Activated CD4-positive, alpha-beta T cell treated with anti-CD3 and anti-CD28 coated beads for 36 hours (primary cell): ENCODE measurements at regions not wholly inside any gene's neighbourhood (a gene's known extent, or its start where the extent isn't known, plus 50 kb on each side); places are given as distances from the start of the nearest gene placed in this dataset.

Experiments used
- ATAC-seq: fragments of 200-7000 bp; cut with Tn5 transposase; one replicate; pipeline ENCODE4 v1.10.0; 2021; ENCODE audit warnings: mild to moderate bottlenecking, moderate library complexity
- CTCF ChIA-PET: fragments of 350-600 bp; sonication (Branson Sonifier 250); formaldehyde crosslinking; loops from one replicate; lab custom pipeline; 2021; ENCODE audit warnings: antibody characterized with exemption; lab: Charles Lee
- POLR2A ChIA-PET: fragments of 350-600 bp; sonication (Branson Sonifier 250); formaldehyde crosslinking; loops from one replicate; lab custom pipeline; 2021; ENCODE audit warnings: antibody characterized with exemption, inconsistent platforms; lab: Charles Lee
- DNase-seq: peaks from one replicate; pipeline ENCODE4 v3.0.0-alpha.2; 2020
- H3K27ac Mint-ChIP-seq: one replicate; pipeline ENCODE4 v1.8.0; 2021; ENCODE audit warnings: mixed read lengths
- H3K27me3 Mint-ChIP-seq: one replicate; pipeline ENCODE4 v1.8.0; 2021; ENCODE audit warnings: mixed read lengths
- H3K36me3 Mint-ChIP-seq: one replicate; pipeline ENCODE4 v1.8.0; 2021; ENCODE audit warnings: low read depth, mixed read lengths
- H3K4me1 Mint-ChIP-seq: one replicate; pipeline ENCODE4 v1.8.0; 2021; ENCODE audit warnings: mixed read lengths
- H3K4me3 Mint-ChIP-seq: one replicate; pipeline ENCODE4 v1.8.0; 2021; ENCODE audit warnings: mild to moderate bottlenecking, moderate library complexity, mixed read lengths
- H3K9me3 Mint-ChIP-seq: one replicate; pipeline ENCODE4 v1.8.0; 2021; ENCODE audit warnings: low read depth, mixed read lengths
- intact Hi-C, 2 experiments: fragments of 100-400 bp; cut with DNase I in 1 of 2; cut with micrococcal nuclease in 1 of 2; formaldehyde crosslinking; loops; one replicate each; pipeline versions ENCODE4 v1.14.2 to v1.15.1; 2022 to 2024; cut with DNase I, micrococcal nuclease

DNA sequence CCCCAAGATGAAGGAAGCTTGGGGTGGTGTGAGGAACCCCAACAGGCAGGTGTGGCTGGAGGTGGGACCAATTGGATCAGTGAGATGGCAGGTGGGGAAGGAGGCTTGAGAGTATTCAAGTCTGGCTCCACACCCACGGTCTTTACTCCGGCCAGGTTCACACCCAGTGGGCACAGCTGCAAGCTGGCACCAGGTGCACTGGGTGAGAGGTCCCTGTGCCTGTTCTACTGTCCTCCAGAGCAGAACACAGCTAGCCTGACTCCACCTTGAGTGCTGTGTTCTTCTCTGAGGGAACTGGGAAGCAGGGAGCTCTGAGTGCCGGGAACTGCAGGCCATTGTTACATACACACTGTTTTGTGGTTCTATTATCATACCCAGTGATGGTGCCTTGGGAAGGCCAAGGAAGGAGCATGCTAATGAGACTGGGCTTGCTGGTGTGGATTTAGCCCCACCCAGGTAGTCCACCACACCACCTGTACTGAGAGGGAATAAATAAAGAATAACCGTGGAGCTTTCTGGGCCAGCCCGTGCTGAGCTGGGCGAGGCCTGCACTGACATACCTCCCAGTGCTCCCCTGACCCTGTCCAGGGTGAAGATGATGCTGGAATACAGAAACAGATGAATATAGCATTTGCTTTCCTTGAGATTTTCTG is 93.4 kb downstream of the ABHD5 start:
- POLR2A ChIA-PET: no interaction called here
- CTCF ChIA-PET: interaction anchor here (0.7 kb wide), 1 partner anchor 48 kb away, joined by 4 read pairs; no protein-coding TSS in a partner anchor
- no peaks in the 10 kb centered on the region for H3K4me1 Mint-ChIP-seq
- intact Hi-C loops: no loop called here
- ATAC-seq (no peak), DNase-seq (no peak)
- no peaks in the 10 kb centered on the region for H3K9me3 Mint-ChIP-seq
- H3K4me3 Mint-ChIP-seq: no peak overlapping the region
- H3K36me3 Mint-ChIP-seq: no peaks in the 10 kb centered on the region
- H3K27me3 Mint-ChIP-seq: peaks cover 1% of the 10 kb centered on the region
- H3K27ac Mint-ChIP-seq: no peak overlapping the region

DNA sequence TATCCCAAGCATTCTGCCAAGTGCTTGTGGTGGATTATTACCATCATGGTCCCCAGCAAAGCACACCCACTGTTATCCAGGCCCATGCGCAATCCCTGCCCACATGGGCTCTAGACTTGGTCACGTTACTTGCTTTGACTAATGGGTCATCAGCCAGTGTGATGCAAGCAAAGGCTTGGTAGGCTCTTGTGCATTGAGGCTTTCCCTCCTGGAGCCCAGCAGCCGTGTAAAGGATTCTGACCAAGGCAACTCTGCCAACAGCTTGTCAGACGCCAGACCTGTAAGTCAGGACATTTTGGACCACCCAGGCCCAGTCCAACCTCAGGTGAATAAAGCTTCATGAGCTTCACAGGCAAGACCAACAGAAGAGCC is 93.9 kb downstream of the ABHD5 start:
- DNase-seq: no peak
- H3K4me3 Mint-ChIP-seq: no peak overlapping the region
- ChIA-PET POLR2A (no interaction called here), CTCF (interaction anchor here (0.7 to 0.8 kb wide), 2 partner anchors 9 to 48 kb away, joined by 4 read pairs; no protein-coding TSS in a partner anchor)
- no peaks in the 10 kb centered on the region for H3K36me3 Mint-ChIP-seq
- no peak overlapping the region for H3K27ac Mint-ChIP-seq
- intact Hi-C loops: no loop called here
- H3K4me1 Mint-ChIP-seq: no peaks in the 10 kb centered on the region
- peaks cover 3% of the 10 kb centered on the region for H3K27me3 Mint-ChIP-seq
- ATAC-seq: no peak
- no peaks in the 10 kb centered on the region for H3K9me3 Mint-ChIP-seq

DNA sequence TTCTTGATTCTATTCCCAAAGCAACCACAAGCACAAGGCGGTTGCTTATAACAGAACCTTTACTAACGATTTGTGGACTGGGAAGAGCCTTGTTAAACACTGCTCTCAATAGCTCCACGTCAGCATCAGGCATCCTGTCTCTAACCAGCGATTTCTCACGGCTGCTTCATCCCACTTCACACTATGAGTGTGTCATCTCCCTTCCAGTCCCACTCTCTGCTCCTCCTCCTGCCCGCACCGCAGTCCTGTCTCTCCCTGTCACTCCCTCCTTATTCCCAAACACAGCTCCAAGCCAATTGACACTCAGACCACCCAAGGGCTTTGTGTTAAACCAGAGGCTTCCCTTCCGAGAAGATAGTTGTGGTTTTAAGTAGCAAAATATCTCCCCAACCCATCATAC is 94.8 kb downstream of the ABHD5 start:
- CTCF ChIA-PET: interaction anchor here (0.8 kb wide), 1 partner anchor 10 kb away, joined by 4 read pairs; no protein-coding TSS in a partner anchor

DNA sequence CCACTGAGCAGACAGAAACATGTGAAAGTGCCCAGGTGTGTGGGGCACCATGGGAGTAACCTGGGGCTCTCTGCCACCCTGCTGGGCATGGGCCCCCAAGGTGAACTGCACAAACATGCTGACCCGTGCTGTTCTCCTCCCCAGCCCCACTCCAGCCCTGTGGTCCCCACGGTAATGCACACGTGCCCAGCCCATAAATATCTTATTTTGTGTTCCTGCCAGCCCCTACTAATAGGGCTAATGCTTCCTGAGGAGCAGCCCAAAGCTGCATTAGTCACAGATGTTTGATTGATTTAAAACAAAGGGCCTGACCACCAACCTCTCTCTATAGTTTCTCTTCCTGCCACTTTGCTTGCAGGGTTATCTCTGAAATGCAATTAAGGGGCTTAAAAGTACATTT is 95.4 kb downstream of the ABHD5 start:
- no peaks in the 10 kb centered on the region for H3K36me3 Mint-ChIP-seq
- peaks cover 7% of the 10 kb centered on the region for H3K27me3 Mint-ChIP-seq
- ChIA-PET POLR2A (no interaction called here), CTCF (no interaction called here)
- intact Hi-C loops: no loop called here
- no peak overlapping the region for H3K27ac Mint-ChIP-seq
- H3K4me3 Mint-ChIP-seq: no peak overlapping the region
- ATAC-seq: no peak
- no peak for DNase-seq
- H3K4me1 Mint-ChIP-seq: no peaks in the 10 kb centered on the region
- H3K9me3 Mint-ChIP-seq: no peaks in the 10 kb centered on the region

More for the DNA sequence above, 94.8 kb downstream of the ABHD5 start:
- Mint-ChIP-seq H3K4me1 (no peaks in the 10 kb centered on the region), H3K27ac (no peak overlapping the region), H3K36me3 (no peaks in the 10 kb centered on the region), H3K27me3 (peaks cover 7% of the 10 kb centered on the region), H3K4me3 (no peak overlapping the region), H3K9me3 (no peaks in the 10 kb centered on the region)
- POLR2A ChIA-PET: no interaction called here
- intact Hi-C loops: no loop called here
- ATAC-seq (no peak), DNase-seq (no peak)

DNA sequence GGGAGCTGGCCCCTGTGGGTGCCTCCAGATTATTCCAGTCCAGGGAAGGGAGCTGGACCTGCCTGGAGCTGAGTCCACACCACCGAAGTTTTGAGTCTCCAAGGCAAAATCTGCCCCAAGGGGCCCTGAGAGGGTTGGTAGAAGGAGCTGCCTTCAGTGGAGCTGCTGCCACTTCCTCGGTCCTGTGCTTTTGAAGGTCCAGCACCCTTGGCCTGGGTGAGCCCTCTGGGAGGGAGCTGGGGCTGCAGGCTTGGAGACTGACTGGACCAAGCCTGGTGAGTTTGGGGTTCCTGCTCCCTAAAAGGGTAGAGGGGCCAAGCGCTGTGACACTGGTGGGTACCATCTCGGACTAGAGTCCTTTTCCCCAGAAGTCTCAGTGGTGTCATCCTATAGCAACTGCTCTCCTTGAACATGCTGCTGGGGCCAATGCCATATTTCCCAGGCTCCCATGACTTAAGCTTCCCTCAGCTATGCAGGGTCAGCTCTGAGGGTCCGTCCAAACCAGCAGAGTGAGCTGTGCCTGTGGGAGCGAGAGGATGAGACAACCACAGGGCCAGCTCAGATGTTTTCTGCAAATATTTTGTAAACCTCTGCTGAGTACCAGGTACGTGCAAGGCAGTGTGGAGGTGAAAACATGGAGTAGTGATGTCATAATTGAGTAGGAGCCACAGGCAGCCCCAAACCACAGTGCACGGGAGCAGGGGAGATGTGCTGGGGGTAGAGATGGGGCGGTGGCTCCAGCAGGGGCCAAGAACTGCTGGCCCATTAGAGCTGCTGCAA is 96.0 kb downstream of the ABHD5 start:
- no peaks in the 10 kb centered on the region for H3K36me3 Mint-ChIP-seq
- no peaks in the 10 kb centered on the region for H3K9me3 Mint-ChIP-seq
- H3K27ac Mint-ChIP-seq: no peak overlapping the region
- no peak for DNase-seq
- H3K27me3 Mint-ChIP-seq: peaks cover 12% of the 10 kb centered on the region
- ATAC-seq: no peak
- no peaks in the 10 kb centered on the region for H3K4me1 Mint-ChIP-seq
- H3K4me3 Mint-ChIP-seq: no peak overlapping the region
- ChIA-PET CTCF (no interaction called here), POLR2A (no interaction called here)
- intact Hi-C loops: no loop called here

DNA sequence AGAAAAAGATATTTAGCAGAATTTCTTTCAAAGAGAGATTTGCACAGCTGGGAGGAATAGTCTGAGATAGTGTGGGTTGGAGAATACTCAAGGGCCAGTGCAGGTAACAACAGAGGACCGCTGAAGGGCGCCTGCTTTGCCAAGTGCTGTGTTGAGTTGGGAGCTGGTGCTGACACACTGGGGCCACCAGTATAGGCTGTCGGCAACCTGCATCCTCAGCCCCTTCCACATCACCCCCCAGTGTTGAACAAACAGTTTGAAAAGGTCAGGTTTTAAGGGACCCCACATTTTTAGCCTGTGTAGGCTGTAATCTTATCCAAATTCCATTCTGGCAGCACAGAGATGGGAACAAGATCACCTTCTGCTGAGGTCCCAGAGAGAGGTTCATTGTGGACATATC is 96.6 kb downstream of the ABHD5 start:
- DNase-seq (no peak), ATAC-seq (no peak)
- H3K9me3 Mint-ChIP-seq: no peaks in the 10 kb centered on the region
- H3K27me3 Mint-ChIP-seq: peaks cover 12% of the 10 kb centered on the region
- no peaks in the 10 kb centered on the region for H3K36me3 Mint-ChIP-seq
- intact Hi-C loops: no loop called here
- ChIA-PET CTCF (no interaction called here), POLR2A (no interaction called here)
- H3K4me1 Mint-ChIP-seq: no peaks in the 10 kb centered on the region
- no peak overlapping the region for H3K27ac Mint-ChIP-seq
- no peak overlapping the region for H3K4me3 Mint-ChIP-seq

DNA sequence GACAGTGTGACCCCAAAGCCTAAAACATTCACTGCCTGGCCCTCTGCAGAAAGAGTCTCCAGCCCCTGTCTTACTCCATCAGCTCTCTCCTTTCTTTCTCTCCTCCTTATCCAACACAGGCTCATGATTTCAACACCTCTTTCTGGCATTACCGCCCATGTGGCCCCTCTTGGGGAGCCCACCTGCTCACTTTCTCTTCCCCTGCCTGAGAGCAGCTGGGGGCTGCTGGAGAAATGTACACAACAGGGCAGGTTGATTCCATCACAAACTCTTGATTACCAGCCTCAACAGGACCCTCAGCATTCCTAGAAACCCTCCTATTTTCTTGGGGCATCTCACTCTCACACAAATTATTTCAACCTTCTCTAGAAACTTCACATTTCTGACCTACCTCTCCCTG is 98.3 kb downstream of the ABHD5 start:
- CTCF ChIA-PET: no interaction called here
- Mint-ChIP-seq H3K4me1 (no peaks in the 10 kb centered on the region), H3K9me3 (no peaks in the 10 kb centered on the region), H3K27me3 (peaks cover 12% of the 10 kb centered on the region), H3K27ac (no peak overlapping the region), H3K36me3 (no peaks in the 10 kb centered on the region), H3K4me3 (no peak overlapping the region)
- intact Hi-C loops: no loop called here
- ATAC-seq (no peak), DNase-seq (no peak)
- POLR2A ChIA-PET: no interaction called here

DNA sequence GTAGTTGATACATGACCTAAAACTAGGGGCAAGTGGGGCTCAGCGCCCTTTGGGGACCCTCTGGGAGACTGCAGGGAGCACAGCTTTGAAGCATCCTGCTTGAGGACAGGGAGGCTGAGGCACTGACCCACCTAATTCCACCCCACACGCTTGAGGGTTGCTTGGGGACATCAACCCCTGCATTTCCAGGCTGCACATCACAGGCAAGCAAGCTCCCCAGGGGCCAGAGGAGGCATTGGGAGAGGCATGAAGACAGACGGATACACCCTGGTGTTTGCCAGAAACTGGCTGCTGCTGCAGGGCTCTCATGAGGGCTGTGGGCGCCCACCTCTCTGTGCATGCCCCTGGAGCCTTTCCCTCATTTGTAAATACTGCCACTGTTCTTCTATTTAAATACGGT is 99.3 kb downstream of the ABHD5 start:
- Mint-ChIP-seq H3K36me3 (no peaks in the 10 kb centered on the region), H3K4me3 (no peak overlapping the region), H3K27ac (no peak overlapping the region), H3K4me1 (no peaks in the 10 kb centered on the region), H3K27me3 (peaks cover 12% of the 10 kb centered on the region), H3K9me3 (no peaks in the 10 kb centered on the region)
- DNase-seq (no peak), ATAC-seq (no peak)
- intact Hi-C loops: no loop called here
- CTCF ChIA-PET: no interaction called here
- POLR2A ChIA-PET: no interaction called here

DNA sequence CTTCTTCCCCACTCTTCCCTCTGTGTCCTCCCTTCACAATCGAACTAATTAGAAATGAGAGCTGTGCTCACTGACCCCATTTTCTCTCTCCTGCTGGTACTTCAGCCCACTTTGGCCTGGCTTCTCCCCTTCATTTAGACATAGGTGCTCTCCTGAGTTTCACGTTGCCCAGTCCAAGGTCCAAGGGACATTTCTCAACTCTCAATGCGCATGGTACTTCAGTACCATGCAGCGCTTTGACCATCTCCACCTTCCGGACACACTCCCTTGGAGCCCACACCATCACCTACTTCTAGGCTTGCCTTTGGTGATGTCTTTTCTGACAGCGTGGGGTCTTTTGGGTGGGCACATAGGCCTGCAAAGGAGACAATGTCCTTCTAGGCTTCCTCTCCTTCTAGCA is 99.7 kb downstream of the ABHD5 start:
- ChIA-PET CTCF (no interaction called here), POLR2A (no interaction called here)
- Mint-ChIP-seq H3K4me3 (no peak overlapping the region), H3K27me3 (peaks cover 12% of the 10 kb centered on the region), H3K9me3 (no peaks in the 10 kb centered on the region), H3K27ac (no peak overlapping the region), H3K36me3 (no peaks in the 10 kb centered on the region), H3K4me1 (no peaks in the 10 kb centered on the region)
- ATAC-seq (no peak), DNase-seq (no peak)
- intact Hi-C loops: no loop called here

DNA sequence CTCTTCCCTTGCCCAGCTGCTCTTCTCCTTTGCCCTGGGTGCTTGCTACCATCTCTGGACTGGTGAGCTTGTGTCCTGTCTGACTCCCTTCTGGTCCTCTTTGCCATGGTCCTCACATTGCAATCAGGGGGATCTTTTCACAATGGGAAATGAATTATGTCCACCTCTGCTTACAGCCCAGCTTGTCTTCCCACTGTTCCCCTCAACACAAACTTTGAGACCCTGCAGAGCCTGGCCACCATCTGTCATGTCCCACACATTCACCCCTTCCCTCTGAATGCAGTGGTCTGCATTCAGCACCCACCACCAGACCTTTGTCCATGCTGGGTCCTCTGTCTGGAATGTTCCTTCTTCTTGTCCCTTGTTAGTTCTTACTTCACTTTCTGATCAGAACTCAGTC is 100.5 kb downstream of the ABHD5 start:
- no peak overlapping the region for H3K27ac Mint-ChIP-seq
- H3K36me3 Mint-ChIP-seq: no peaks in the 10 kb centered on the region
- H3K27me3 Mint-ChIP-seq: peaks cover 12% of the 10 kb centered on the region
- DNase-seq (no peak), ATAC-seq (no peak)
- ChIA-PET CTCF (no interaction called here), POLR2A (no interaction called here)
- no peaks in the 10 kb centered on the region for H3K9me3 Mint-ChIP-seq
- no peaks in the 10 kb centered on the region for H3K4me1 Mint-ChIP-seq
- intact Hi-C loops: no loop called here
- H3K4me3 Mint-ChIP-seq: no peak overlapping the region

DNA sequence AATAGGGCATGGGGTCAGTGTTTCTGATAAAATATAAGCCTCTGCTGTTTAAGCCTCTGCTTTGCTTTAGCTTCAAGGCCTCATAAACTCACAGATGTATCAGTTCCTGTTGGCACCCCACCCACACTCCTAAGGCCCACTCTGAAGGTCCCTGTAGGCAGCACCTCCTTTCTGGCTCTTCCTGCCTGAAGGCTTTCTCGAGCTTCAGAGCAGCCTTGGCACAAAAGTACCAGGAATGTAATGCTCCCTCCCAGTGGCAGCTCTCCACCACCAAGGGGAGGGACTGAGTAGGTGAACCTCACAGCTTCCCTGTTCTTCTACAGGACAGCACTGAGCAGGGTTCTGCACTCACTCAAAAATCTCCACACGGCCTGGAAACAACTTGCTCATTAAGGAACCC is 102.2 kb downstream of the ABHD5 start:
- POLR2A ChIA-PET: no interaction called here
- Mint-ChIP-seq H3K27me3 (peaks cover 12% of the 10 kb centered on the region), H3K9me3 (no peaks in the 10 kb centered on the region), H3K4me1 (no peaks in the 10 kb centered on the region), H3K4me3 (no peak overlapping the region), H3K27ac (no peak overlapping the region), H3K36me3 (no peaks in the 10 kb centered on the region)
- DNase-seq (no peak), ATAC-seq (no peak)
- intact Hi-C loops: no loop called here
- CTCF ChIA-PET: no interaction called here

DNA sequence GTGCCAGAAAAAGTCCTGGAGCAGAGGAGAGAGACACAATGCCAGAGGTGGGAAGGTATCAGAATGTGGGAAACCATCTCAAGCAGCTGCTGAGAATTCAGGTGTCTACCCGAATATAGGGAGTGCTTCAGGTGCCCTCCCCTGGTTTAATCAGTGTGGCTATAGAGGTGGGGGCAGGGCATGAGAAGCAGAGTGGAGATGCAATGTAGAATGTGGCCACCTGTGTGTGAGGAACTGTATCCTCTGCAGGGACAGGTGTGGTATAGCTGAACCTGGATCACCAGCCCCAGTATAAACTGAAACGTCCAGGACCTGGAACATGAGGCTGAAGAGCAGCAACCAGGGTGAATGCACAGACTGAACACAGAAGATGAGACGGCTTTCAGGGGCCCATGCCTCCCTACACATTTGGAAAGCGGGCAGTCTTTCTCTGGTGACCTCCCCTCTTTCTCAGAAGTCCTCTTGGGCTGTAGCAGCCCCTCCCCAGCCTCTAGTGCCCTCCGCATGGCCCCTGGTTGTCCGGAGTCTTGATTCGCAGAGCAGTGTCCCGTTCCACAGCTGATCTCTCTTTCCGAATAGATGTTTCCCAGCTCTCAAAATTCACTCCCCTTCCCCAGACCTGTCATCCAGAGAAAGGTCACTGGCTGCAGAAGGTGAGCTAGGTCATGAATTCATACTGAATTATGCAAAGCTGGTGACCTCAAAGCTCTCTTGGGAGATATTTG is 103.1 kb downstream of the ABHD5 start:
- DNase-seq: no peak
- CTCF ChIA-PET: interaction anchor here (0.8 to 1.1 kb wide), 3 partner anchors 29 to 274 kb away, joined by 3 read pairs; no protein-coding TSS in a partner anchor
- ATAC-seq: no peak
- no peaks in the 10 kb centered on the region for H3K36me3 Mint-ChIP-seq
- peaks cover 12% of the 10 kb centered on the region for H3K27me3 Mint-ChIP-seq
- H3K4me1 Mint-ChIP-seq: no peaks in the 10 kb centered on the region
- H3K9me3 Mint-ChIP-seq: no peaks in the 10 kb centered on the region
- POLR2A ChIA-PET: no interaction called here
- intact Hi-C loops: no loop called here
- no peak overlapping the region for H3K27ac Mint-ChIP-seq
- no peak overlapping the region for H3K4me3 Mint-ChIP-seq
